RWPE2 (cell line): ENCODE measurements at regions not wholly inside any gene's neighbourhood (a gene's known extent, or its start where the extent isn't known, plus 50 kb on each side); places are given as distances from the start of the nearest gene placed in this dataset.

Source experiments
- ATAC-seq: fragments of 200-7000 bp; cut with Tn5 transposase; 3 replicates; pipeline ENCODE4 v1.9.1; 2021; ENCODE audit warnings: low read depth
- DNase-seq: peaks from one replicate; pipeline ENCODE4 v3.0.0-alpha.2; 2020; ENCODE audit warnings: low spot score
- H3K27ac ChIP-seq: fragments of 450-650 bp; 2 replicates; pipeline ENCODE4 v1.5.1; 2017; ENCODE audit warnings: mild to moderate bottlenecking; ENCODE audit not compliant: poor library complexity, severe bottlenecking
- H3K27me3 ChIP-seq: fragments of 250-450 bp; sonication (Bioruptor Pico); 2 replicates; pipeline ENCODE4 v1.5.1; 2021; ENCODE audit warnings: mild to moderate bottlenecking, moderate library complexity; ENCODE audit not compliant: insufficient read depth, poor library complexity, severe bottlenecking
- H3K36me3 ChIP-seq: fragments of 250-450 bp; sonication (Bioruptor Pico); 2 replicates; pipeline ENCODE4 v1.5.1; 2020; ENCODE audit warnings: low read depth, mild to moderate bottlenecking, moderate library complexity
- H3K4me1 ChIP-seq: fragments of 250-450 bp; sonication (Bioruptor Pico); 2 replicates; pipeline ENCODE4 v1.5.1; 2021; ENCODE audit warnings: mild to moderate bottlenecking, moderate library complexity; ENCODE audit not compliant: insufficient read depth, poor library complexity, severe bottlenecking
- H3K4me3 ChIP-seq: fragments of 250-450 bp; sonication (Bioruptor Pico); 2 replicates; pipeline ENCODE4 v1.5.1; 2021; ENCODE audit warnings: mild to moderate bottlenecking, moderate library complexity; ENCODE audit not compliant: severe bottlenecking
- H3K9me3 ChIP-seq: fragments of 250-450 bp; sonication (Bioruptor Pico); 2 replicates; pipeline ENCODE4 v1.5.1; 2021; ENCODE audit warnings: mild to moderate bottlenecking, moderate library complexity; ENCODE audit not compliant: severe bottlenecking
- TF ChIP-seq, protein P1 (sequence below): fragments of 450-650 bp; IDR thresholded peaks from one replicate; pipeline ENCODE4 v1.5.1; 2017; ENCODE audit warnings: mild to moderate bottlenecking, moderate library complexity; ENCODE audit not compliant: poor library complexity, severe bottlenecking

DNA sequence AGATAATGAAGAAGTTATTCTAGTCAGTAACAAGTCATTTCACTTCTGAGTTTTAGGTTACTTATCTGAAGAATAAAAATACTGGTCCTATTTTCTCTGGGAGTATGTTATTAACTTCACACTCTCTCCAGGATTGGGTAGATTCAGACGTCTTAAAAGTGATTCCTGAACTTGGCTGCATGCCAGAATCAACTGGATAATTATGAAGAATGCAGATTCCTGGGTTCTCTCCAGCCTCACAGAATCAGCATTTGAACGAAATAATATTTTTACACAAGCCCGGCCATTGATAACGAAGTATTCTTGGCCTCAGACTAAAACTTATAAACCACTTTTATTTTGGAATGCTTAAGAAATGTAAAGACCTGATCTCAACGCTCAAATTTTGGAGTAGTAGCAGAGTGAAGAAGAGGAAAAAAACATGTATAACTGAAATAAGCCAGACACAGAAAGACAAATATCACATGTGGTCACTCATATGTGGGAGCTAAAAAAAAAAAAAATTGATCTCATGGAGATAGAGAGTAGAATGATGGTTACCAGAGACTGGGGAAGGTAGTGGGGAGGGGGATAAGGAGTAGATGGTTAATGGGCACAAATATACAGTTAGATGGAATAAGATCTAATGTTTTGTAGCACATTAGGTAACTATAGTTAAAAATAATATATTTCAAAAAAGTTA lies 507.3 kb downstream of the ISL1 start:
- no peak for ATAC-seq
- DNase-seq = no peak

DNA sequence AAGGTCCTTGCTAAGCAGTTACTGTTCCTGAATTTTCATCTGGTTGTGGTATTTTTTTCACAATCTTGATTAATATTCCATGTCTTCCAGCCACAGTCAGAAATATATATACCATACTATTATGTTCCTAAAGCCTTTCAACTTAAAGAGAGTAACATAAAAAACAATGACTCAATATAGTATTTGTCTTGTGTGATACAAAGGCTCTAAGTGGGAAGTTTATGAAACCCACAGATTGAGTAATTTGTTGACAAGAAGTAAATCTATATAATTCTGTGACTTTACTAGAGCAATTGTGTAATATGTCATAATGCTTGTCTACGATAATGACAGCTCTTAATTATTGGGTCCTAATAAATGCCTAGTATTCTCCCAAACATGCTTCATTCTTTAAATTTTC lies 509.4 kb downstream of the ISL1 start:
- Histone ChIP-seq H3K27me3 (no peaks in the 10 kb centered on the region), H3K4me3 (no peak overlapping the region), H3K9me3 (no peaks in the 10 kb centered on the region), H3K4me1 (peaks cover 3% of the 10 kb centered on the region), H3K27ac (no peak overlapping the region), H3K36me3 (no peaks in the 10 kb centered on the region)
- no peak for DNase-seq
- TF ChIP-seq, protein P1, sequence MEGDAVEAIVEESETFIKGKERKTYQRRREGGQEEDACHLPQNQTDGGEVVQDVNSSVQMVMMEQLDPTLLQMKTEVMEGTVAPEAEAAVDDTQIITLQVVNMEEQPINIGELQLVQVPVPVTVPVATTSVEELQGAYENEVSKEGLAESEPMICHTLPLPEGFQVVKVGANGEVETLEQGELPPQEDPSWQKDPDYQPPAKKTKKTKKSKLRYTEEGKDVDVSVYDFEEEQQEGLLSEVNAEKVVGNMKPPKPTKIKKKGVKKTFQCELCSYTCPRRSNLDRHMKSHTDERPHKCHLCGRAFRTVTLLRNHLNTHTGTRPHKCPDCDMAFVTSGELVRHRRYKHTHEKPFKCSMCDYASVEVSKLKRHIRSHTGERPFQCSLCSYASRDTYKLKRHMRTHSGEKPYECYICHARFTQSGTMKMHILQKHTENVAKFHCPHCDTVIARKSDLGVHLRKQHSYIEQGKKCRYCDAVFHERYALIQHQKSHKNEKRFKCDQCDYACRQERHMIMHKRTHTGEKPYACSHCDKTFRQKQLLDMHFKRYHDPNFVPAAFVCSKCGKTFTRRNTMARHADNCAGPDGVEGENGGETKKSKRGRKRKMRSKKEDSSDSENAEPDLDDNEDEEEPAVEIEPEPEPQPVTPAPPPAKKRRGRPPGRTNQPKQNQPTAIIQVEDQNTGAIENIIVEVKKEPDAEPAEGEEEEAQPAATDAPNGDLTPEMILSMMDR = no peak
- no peak for ATAC-seq

More for the DNA sequence above, 507.3 kb downstream of the ISL1 start:
- Histone ChIP-seq H3K4me1 (peaks cover 3% of the 10 kb centered on the region), H3K9me3 (no peaks in the 10 kb centered on the region), H3K36me3 (no peaks in the 10 kb centered on the region), H3K4me3 (no peak overlapping the region), H3K27ac (no peak overlapping the region), H3K27me3 (no peaks in the 10 kb centered on the region)
- TF ChIP-seq, protein P1 = no peak

DNA sequence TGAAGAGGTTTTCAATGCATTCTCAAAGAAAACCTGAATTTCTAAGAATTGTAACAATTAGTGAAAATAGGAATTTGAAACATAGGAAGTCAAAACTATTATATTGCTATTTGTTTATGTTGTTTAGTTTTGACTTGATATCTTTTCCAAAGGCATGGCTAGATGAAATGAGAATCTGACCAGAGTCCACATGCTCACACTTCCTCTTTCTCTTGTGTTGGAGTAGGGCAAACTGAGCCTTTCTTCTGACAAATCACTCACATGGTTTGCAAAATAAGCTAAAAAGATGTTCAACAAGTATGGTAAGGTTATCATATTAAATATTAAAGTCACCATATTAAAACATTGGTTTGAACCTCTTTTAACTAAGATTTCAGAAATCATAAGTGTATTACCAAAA lies 512.6 kb downstream of the ISL1 start:
- no peak overlapping the region for H3K27ac ChIP-seq
- no peaks in the 10 kb centered on the region for H3K4me1 ChIP-seq
- no peak for ATAC-seq
- no peak overlapping the region for H3K4me3 ChIP-seq
- TF ChIP-seq, protein P1 = no peak
- no peaks in the 10 kb centered on the region for H3K27me3 ChIP-seq
- no peaks in the 10 kb centered on the region for H3K9me3 ChIP-seq
- no peaks in the 10 kb centered on the region for H3K36me3 ChIP-seq
- DNase-seq = no peak

DNA sequence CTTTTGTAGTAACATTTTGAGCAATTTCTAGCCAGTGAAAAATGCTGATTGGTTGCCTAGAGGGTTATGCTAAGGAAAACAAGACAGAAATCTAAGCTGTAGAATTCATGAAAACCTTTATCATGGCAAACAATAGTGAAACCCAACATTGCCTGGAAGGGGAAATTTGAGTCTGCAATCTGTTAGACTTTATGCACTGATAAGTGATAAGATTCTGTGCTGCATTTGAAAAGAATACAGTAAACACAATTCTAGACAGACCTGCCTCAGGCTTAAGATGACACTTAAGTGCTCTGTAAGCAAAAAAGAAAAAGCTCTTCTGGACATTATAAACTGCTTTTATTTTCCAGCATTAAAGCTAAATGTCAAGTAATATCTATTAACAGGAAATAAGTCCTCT lies 519.3 kb downstream of the ISL1 start:
- no peaks in the 10 kb centered on the region for H3K36me3 ChIP-seq
- ATAC-seq (no peak), DNase-seq (no peak)
- H3K9me3 ChIP-seq = no peaks in the 10 kb centered on the region
- no peaks in the 10 kb centered on the region for H3K27me3 ChIP-seq
- H3K27ac ChIP-seq = no peak overlapping the region
- no peak overlapping the region for H3K4me3 ChIP-seq
- H3K4me1 ChIP-seq = no peaks in the 10 kb centered on the region
- TF ChIP-seq, protein P1 = no peak

DNA sequence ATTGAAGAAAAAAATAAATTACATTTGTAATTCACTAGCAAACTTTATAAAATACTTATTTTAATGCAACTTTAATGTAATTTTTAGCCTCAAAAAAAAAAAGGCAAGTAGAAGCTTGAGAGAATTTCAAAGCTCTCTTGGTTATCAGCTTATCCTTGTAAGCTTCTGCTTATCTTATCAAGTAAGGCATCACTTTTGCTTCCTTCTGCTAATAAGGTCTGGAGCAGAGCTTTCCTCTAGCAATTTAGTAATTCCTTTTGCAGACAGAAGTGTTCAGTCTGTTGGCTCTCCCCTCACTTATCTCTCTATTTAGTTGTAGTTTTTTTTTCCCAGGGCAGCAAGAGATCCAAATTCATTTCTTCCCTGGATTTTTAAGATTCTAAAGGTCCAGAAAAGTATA lies 525.0 kb downstream of the ISL1 start:
- no peak for ATAC-seq
- no peaks in the 10 kb centered on the region for H3K27me3 ChIP-seq
- H3K9me3 ChIP-seq = no peaks in the 10 kb centered on the region
- H3K4me1 ChIP-seq = no peaks in the 10 kb centered on the region
- TF ChIP-seq, protein P1 = no peak
- H3K36me3 ChIP-seq = no peaks in the 10 kb centered on the region
- DNase-seq = no peak
- H3K4me3 ChIP-seq = no peak overlapping the region
- no peak overlapping the region for H3K27ac ChIP-seq
